Spleen (tissue), 11 donors: ENCODE measurements at regions not wholly inside any gene's neighbourhood (a gene's known extent, or its start where the extent isn't known, plus 50 kb on each side); places are given as distances from the start of the nearest gene placed in this dataset.
"Not testable (repeated sequence)": the region's sequence is repeated elsewhere in the genome, so short reads cannot be mapped to it uniquely, and the experiment has no call there.

Experiments
- DNase-seq: peaks from one replicate; pipeline ENCODE4 v3.0.0-alpha.2; 2020
- H3K27ac ChIP-seq, 8 donors: fragments of 200-600 bp; sonication (generic) in 7 of 8; 1 replicate in 4 of 8; 2 replicates in 4 of 8; pipeline versions ENCODE4 v1.5.0 to v1.8.0; 2016 to 2021; ENCODE audit warnings: inconsistent platforms in 4 of 8, mild to moderate bottlenecking in 4 of 8, moderate library complexity in 1 of 8
- H3K27me3 ChIP-seq, 7 donors: fragments of 200-600 bp; sonication (generic) in 6 of 7; replicated peaks in 1 of 7; 1 replicate in 4 of 7; 2 replicates in 3 of 7; pipeline versions ENCODE4 v1.5.0 to v1.8.0; 2016 to 2021; ENCODE audit warnings: inconsistent platforms in 3 of 7, mild to moderate bottlenecking in 1 of 7
- H3K36me3 ChIP-seq, 6 donors: fragments of 200-600 bp; sonication (generic) in 5 of 6; 1 replicate in 4 of 6; 2 replicates in 2 of 6; pipeline versions ENCODE4 v1.5.0 to v1.8.0; 2016 to 2021; ENCODE audit warnings: inconsistent platforms in 2 of 6
- H3K4me1 ChIP-seq, 6 donors: fragments of 200-600 bp; sonication (generic) in 5 of 6; 1 replicate in 3 of 6; 2 replicates in 3 of 6; pipeline versions ENCODE4 v1.5.0 to v1.8.0; 2016 to 2021; ENCODE audit warnings: inconsistent platforms in 3 of 6
- H3K4me3 ChIP-seq, 8 donors: fragments of 200-600 bp; sonication (generic) in 7 of 8; 1 replicate in 4 of 8; 2 replicates in 4 of 8; pipeline versions ENCODE4 v1.5.0 to v1.8.0; 2016 to 2021; ENCODE audit warnings: inconsistent platforms in 4 of 8, mild to moderate bottlenecking in 4 of 8, moderate library complexity in 2 of 8
- H3K9me3 ChIP-seq, 8 donors: fragments of 200-600 bp; sonication (generic) in 7 of 8; 1 replicate in 4 of 8; 2 replicates in 4 of 8; pipeline versions ENCODE4 v1.5.0 to v1.8.0; 2016 to 2021; ENCODE audit warnings: inconsistent platforms in 4 of 8
- POLR2A ChIP-seq, 3 donors: fragments of 450-650 bp; IDR thresholded peaks; one replicate each; pipeline ENCODE4 v1.5.1; 2017; ENCODE audit warnings: antibody characterized with exemption in 3 of 3, mild to moderate bottlenecking in 1 of 3
- POLR2AphosphoS5 ChIP-seq, 3 donors: sonication (generic); formaldehyde crosslinking; IDR thresholded peaks; one replicate each; pipeline ENCODE4 v1.5.1; 2017; ENCODE audit warnings: antibody characterized with exemption in 3 of 3
- WGBS, 5 donors: extraction: QIAGEN DNeasy Blood & Tissue Kit in 3 of 5; methylation state at CpG; one replicate each; pipeline versions ENCODE4 v1.1.5 to v1.1.7; 2013 to 2018; 5-methylcytosine and 5-hydroxymethylcytosine counted together
- intact Hi-C: fragments of 100-400 bp; cut with DNase I; formaldehyde crosslinking; loops from one replicate; pipeline ENCODE4 v1.15.0; 2023; ENCODE audit warnings: low total_unique reads
- TF ChIP-seq, protein P1 (sequence below), 11 experiments: fragments of 200-600 bp in 7 of 11; fragments of 450-650 bp in 4 of 11; sonication (generic) in 4 of 11; IDR thresholded peaks in 8 of 11; conservative IDR thresholded peaks in 3 of 11; 1 replicate in 7 of 11; 2 replicates in 4 of 11; pipeline versions ENCODE4 v1.4.0 to v1.8.0; 2016 to 2021; ENCODE audit warnings: antibody characterized with exemption in 11 of 11, inconsistent platforms in 4 of 11, mild to moderate bottlenecking in 1 of 11
- donor health status: healthy with polysubstance abuse.
- donor health status: DM: no; HTN: no; CAD: no; lungs with moderate emphysema.
- donor health status: DM: no; HTN: no; CAD: no.
- donor health status: Bipolar disorder and iron deficiency.
- donor health status: healthy.
- donor health status: DM: no; HTN: no; CAD: no.
- donor health status: DM: yes; HTN: yes; CAD: no.

DNA sequence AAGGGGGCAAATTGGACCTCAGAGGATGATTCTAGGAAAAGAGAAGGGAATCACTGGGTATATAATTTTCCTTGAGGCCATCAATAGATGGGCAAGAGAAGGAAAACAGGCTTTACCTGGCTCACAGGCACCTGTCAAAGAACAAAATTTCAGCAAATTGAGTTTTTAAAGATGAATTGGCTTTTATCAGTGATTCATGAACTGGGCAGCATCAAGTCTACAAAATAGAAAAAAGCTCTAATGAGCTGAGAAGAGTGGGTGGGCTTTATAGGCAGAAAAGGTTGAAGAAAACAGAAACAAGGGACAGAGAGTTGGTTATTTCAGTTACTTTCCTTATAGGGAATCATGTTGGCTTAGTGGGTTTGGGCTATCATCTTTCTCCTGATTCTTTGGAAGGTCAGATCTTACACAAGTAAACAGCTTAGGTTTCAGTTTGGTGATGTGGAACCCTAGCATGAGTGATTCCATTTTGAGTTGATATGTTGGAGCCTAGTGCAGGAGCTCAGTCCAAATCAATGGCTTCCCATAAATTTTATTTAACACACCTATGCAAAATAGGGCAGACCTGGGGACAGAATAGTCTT is 120.7 kb upstream of the MED14 start:
- intact Hi-C loops, result no loop called here
- no peaks in the 10 kb centered on the region for H3K4me1 ChIP-seq
- H3K27ac ChIP-seq, result no peak overlapping the region
- H3K27me3 ChIP-seq, result peaks cover 0 to 5% (median 0%) of the 10 kb centered on the region in 7 donors
- no peak for DNase-seq
- peaks cover 0 to 1% (median 0%) of the 10 kb centered on the region in 8 donors for H3K9me3 ChIP-seq
- TF ChIP-seq POLR2AphosphoS5 (IDR thresholded peaks at IDR 0.05) (no peak), POLR2A (IDR thresholded peaks at IDR 0.05) (no peak)
- TF ChIP-seq, protein P1, sequence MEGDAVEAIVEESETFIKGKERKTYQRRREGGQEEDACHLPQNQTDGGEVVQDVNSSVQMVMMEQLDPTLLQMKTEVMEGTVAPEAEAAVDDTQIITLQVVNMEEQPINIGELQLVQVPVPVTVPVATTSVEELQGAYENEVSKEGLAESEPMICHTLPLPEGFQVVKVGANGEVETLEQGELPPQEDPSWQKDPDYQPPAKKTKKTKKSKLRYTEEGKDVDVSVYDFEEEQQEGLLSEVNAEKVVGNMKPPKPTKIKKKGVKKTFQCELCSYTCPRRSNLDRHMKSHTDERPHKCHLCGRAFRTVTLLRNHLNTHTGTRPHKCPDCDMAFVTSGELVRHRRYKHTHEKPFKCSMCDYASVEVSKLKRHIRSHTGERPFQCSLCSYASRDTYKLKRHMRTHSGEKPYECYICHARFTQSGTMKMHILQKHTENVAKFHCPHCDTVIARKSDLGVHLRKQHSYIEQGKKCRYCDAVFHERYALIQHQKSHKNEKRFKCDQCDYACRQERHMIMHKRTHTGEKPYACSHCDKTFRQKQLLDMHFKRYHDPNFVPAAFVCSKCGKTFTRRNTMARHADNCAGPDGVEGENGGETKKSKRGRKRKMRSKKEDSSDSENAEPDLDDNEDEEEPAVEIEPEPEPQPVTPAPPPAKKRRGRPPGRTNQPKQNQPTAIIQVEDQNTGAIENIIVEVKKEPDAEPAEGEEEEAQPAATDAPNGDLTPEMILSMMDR (IDR thresholded peaks at IDR 0.05 in 8 of 11, conservative IDR thresholded peaks at IDR 0.05 in 3 of 11), result no peak
- H3K36me3 ChIP-seq, result no peaks in the 10 kb centered on the region
- H3K4me3 ChIP-seq, result no peak overlapping the region

DNA sequence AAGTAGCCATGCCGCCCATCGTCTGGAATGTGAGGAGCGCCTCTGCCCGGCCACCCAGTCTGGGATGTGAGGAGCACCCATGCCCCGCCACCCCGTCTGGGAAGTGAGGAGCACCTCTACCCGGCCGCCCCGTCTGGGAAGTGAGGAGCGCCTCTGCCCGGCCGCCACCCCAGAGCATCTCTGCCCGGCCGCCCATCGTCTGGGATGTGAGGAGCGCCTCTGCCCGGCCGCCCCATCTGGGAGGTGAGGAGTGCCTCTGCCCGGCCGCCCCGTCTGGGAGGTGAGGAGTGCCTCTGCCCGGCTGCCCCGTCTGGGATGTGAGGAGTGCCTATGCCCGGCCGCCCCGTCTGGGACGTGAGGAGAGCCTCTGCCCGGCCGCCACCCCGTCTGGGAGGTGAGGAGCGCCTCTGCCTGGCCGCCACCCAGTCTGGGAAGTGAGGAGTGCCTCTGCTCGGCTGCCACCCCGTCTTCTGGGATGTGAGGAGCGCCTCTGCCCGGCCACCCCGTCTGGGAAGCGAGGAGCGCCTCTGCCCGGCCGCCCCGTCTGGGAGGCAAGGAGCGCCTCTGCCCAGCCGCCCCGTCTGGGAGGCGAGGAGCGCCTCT is 126.7 kb upstream of the MED14 start:
- H3K27me3 ChIP-seq, DNase-seq, H3K27ac ChIP-seq, H3K4me3 ChIP-seq, H3K4me1 ChIP-seq, intact Hi-C loops, H3K36me3 ChIP-seq: not testable (repeated sequence)
- peaks cover 0 to 21% (median 1%) of the 10 kb centered on the region in 8 donors for H3K9me3 ChIP-seq
- 92 to 99% (median 96%) methylated on average over 13 to 47 of the region's 47 CpGs for WGBS, 5 donors

DNA sequence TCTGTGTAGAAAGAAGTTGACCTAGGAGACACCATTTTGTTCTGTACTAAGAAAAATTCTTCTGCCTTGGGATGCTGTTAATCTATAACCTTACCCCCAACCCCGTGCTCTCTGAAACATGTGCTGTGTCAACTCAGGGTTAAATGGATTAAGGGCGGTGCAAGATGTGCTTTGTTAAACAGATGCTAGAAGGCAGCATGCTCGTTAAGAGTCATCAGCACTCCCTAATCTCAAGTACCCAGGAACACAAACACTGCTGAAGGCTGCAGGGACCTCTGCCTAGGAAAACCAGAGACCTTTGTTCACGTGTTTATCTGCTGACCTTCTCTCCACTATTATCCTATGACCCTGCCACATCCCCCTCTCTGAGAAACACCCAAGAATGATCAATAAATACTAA is 127.9 kb upstream of the MED14 start:
- intact Hi-C loops, result not testable (repeated sequence)

DNA sequence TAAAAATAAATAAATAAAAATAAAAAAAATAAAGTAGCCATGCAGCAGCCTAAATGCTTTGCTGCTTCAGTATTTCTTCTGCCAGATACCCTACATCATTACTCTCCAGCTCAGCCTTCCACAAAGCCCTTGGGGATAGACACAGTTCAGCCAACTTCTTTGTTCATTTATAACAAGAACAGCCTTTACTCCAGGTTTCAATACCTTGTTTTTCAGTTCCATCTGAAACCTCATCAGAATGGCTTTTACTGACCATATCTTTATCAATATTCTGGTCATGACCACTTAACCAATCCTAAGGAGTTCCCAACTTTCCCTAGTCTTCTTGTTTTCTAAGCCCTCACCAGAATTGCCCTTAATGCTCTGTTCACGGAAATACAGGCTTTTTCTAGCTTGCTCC is 128.3 kb upstream of the MED14 start:
- DNase-seq, result no peak
- peaks cover 0 to 21% (median 1%) of the 10 kb centered on the region in 8 donors for H3K9me3 ChIP-seq
- H3K27ac ChIP-seq, result no peak overlapping the region
- intact Hi-C loops, result no loop called here
- 78 to 100% (median 92%) methylated on average over 1 of the region's 1 CpG for WGBS, 5 donors
- TF ChIP-seq, protein P1 (IDR thresholded peaks at IDR 0.05 in 8 of 11, conservative IDR thresholded peaks at IDR 0.05 in 3 of 11), result no peak
- no peak for TF ChIP-seq POLR2AphosphoS5 (IDR thresholded peaks at IDR 0.05)
- no peak for TF ChIP-seq POLR2A (IDR thresholded peaks at IDR 0.05)
- no peak overlapping the region for H3K4me3 ChIP-seq
- H3K4me1 ChIP-seq, result no peaks in the 10 kb centered on the region
- H3K36me3 ChIP-seq, result no peaks in the 10 kb centered on the region
- H3K27me3 ChIP-seq, result peaks cover 0 to 6% (median 0%) of the 10 kb centered on the region in 7 donors

More for the DNA sequence above, 127.9 kb upstream of the MED14 start:
- 55 to 75% (median 69%) methylated on average over 3 to 4 of the region's 4 CpGs for WGBS, 5 donors
- H3K36me3 ChIP-seq, H3K4me1 ChIP-seq, H3K27me3 ChIP-seq, H3K27ac ChIP-seq, DNase-seq, H3K4me3 ChIP-seq: not testable (repeated sequence)
- H3K9me3 ChIP-seq, result peaks cover 0 to 21% (median 1%) of the 10 kb centered on the region in 8 donors

DNA sequence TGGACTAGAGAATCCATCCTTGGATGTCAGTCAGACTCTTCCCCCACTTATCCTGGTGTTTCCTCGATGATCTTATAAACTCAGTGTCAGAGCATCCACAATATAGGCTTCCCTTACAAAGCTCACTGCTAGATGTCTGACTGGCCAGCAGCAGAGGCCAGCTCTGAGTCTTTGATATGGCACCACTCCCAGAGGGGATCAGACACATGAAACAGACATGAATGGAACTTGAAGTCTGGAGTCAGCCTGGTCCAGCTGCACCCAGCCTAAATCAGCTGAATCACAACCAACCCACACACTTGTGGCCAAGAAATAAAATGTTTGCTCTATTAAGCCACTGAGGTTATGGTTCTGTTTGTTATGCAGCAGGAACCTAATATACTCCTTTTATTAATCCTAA is 129.6 kb upstream of the MED14 start:
- intact Hi-C loops, result no loop called here
- 73 to 100% (median 83%) methylated on average over 1 of the region's 1 CpG for WGBS, 5 donors

More for the DNA sequence above, 129.6 kb upstream of the MED14 start:
- H3K27ac ChIP-seq, result no peak overlapping the region
- H3K27me3 ChIP-seq, result peaks cover 0 to 6% (median 0%) of the 10 kb centered on the region in 7 donors
- no peaks in the 10 kb centered on the region for H3K36me3 ChIP-seq
- peaks cover 0 to 21% (median 1%) of the 10 kb centered on the region in 8 donors for H3K9me3 ChIP-seq
- DNase-seq, result no peak
- TF ChIP-seq, protein P1 (IDR thresholded peaks at IDR 0.05 in 8 of 11, conservative IDR thresholded peaks at IDR 0.05 in 3 of 11), result no peak
- TF ChIP-seq POLR2AphosphoS5 (IDR thresholded peaks at IDR 0.05) (no peak), POLR2A (IDR thresholded peaks at IDR 0.05) (no peak)
- H3K4me3 ChIP-seq, result no peak overlapping the region
- H3K4me1 ChIP-seq, result no peaks in the 10 kb centered on the region
